Prostate gland (tissue), 2 donors: ENCODE measurements at regions not wholly inside any gene's neighbourhood (a gene's known extent, or its start where the extent isn't known, plus 50 kb on each side); places are given as distances from the start of the nearest gene placed in this dataset.
"Not testable (repeated sequence)": the region's sequence is repeated elsewhere in the genome, so short reads cannot be mapped to it uniquely, and the experiment has no call there.

Experiments
- POLR2A ChIP-seq: fragments of 450-650 bp; IDR thresholded peaks from one replicate; pipeline ENCODE4 v1.6.1; 2016; ENCODE audit warnings: antibody characterized with exemption, mild to moderate bottlenecking
- TF ChIP-seq, protein P1 (sequence below), 4 experiments: fragments of 200-600 bp in 2 of 4; fragments of 450-650 bp in 2 of 4; sonication (generic) in 2 of 4; IDR thresholded peaks; 1 replicate in 3 of 4; 2 replicates in 1 of 4; pipeline ENCODE4 v1.5.1; 2016 to 2019; ENCODE audit warnings: antibody characterized with exemption in 4 of 4, mild to moderate bottlenecking in 2 of 4, moderate library complexity in 2 of 4

GRCh38 chr3:104445252-104445919 is 921.3 kb upstream of the ALCAM start:
- TF ChIP-seq, protein P1, sequence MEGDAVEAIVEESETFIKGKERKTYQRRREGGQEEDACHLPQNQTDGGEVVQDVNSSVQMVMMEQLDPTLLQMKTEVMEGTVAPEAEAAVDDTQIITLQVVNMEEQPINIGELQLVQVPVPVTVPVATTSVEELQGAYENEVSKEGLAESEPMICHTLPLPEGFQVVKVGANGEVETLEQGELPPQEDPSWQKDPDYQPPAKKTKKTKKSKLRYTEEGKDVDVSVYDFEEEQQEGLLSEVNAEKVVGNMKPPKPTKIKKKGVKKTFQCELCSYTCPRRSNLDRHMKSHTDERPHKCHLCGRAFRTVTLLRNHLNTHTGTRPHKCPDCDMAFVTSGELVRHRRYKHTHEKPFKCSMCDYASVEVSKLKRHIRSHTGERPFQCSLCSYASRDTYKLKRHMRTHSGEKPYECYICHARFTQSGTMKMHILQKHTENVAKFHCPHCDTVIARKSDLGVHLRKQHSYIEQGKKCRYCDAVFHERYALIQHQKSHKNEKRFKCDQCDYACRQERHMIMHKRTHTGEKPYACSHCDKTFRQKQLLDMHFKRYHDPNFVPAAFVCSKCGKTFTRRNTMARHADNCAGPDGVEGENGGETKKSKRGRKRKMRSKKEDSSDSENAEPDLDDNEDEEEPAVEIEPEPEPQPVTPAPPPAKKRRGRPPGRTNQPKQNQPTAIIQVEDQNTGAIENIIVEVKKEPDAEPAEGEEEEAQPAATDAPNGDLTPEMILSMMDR (IDR thresholded peaks at IDR 0.05), result not testable (repeated sequence)
- TF ChIP-seq POLR2A, result not testable (repeated sequence)
